Stomach (tissue), 4 donors: ENCODE measurements at regions not wholly inside any gene's neighbourhood (a gene's known extent, or its start where the extent isn't known, plus 50 kb on each side); places are given as distances from the start of the nearest gene placed in this dataset.

Source experiments
- POLR2A ChIP-seq, 4 donors: fragments of 450-650 bp; IDR thresholded peaks; one replicate each; pipeline ENCODE4 v1.6.1; 2016; ENCODE audit warnings: antibody characterized with exemption in 4 of 4, control low read depth in 2 of 4, mild to moderate bottlenecking in 1 of 4, moderate library complexity in 1 of 4
- POLR2AphosphoS5 ChIP-seq, 3 donors: sonication (generic); formaldehyde crosslinking; IDR thresholded peaks; one replicate each; pipeline ENCODE4 v1.6.1; 2016; ENCODE audit warnings: antibody characterized with exemption in 3 of 3
- TF ChIP-seq, protein P1 (sequence below), 7 experiments: fragments of 450-650 bp in 4 of 7; fragments of 200-600 bp in 3 of 7; sonication (generic) in 3 of 7; IDR thresholded peaks; one replicate each; pipeline ENCODE4 v1.5.1; 2016 to 2019; ENCODE audit warnings: antibody characterized with exemption in 7 of 7, control low read depth in 2 of 7, mild to moderate bottlenecking in 1 of 7

DNA sequence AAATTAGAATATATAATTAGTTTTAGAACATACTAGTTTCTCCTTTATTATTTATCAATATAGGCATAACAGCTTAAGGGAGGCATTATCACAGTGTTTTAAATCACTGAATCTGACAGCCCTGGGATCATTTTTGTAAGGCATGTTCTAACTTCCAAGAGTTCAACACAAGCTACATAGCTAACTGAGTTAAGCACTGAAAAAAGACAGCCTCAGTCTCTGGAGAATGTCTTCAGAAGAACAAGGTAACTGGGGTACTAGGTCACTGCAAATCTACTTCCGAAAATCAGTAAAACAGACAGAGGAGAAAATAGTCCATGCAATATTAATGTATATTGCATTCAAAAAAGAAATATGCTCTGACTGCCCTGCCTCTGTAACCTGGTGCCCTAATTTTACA lies 502.1 kb downstream of the RFC3 start:
- no peak for TF ChIP-seq POLR2A (IDR thresholded peaks at IDR 0.05)
- TF ChIP-seq, protein P1, sequence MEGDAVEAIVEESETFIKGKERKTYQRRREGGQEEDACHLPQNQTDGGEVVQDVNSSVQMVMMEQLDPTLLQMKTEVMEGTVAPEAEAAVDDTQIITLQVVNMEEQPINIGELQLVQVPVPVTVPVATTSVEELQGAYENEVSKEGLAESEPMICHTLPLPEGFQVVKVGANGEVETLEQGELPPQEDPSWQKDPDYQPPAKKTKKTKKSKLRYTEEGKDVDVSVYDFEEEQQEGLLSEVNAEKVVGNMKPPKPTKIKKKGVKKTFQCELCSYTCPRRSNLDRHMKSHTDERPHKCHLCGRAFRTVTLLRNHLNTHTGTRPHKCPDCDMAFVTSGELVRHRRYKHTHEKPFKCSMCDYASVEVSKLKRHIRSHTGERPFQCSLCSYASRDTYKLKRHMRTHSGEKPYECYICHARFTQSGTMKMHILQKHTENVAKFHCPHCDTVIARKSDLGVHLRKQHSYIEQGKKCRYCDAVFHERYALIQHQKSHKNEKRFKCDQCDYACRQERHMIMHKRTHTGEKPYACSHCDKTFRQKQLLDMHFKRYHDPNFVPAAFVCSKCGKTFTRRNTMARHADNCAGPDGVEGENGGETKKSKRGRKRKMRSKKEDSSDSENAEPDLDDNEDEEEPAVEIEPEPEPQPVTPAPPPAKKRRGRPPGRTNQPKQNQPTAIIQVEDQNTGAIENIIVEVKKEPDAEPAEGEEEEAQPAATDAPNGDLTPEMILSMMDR (IDR thresholded peaks at IDR 0.05) = no peak
- no peak for TF ChIP-seq POLR2AphosphoS5 (IDR thresholded peaks at IDR 0.05)
